GM23338 (cell line): ENCODE measurements at regions not wholly inside any gene's neighbourhood (a gene's known extent, or its start where the extent isn't known, plus 50 kb on each side); places are given as distances from the start of the nearest gene placed in this dataset.

Experiments
- ATAC-seq: fragments of 200-7000 bp; cut with Tn5 transposase; 3 replicates; pipeline ENCODE4 v1.9.1; 2020
- DNase-seq: peaks from one replicate; pipeline ENCODE4 v3.0.0-alpha.2; 2015; ENCODE audit warnings: low spot score
- H2AFZ ChIP-seq: fragments of 200-600 bp; sonication (generic); 2 replicates; pipeline ENCODE4 v1.8.0; 2016; ENCODE audit warnings: antibody characterized with exemption, mild to moderate bottlenecking, moderate library complexity
- H3F3A ChIP-seq: fragments of 200-600 bp; sonication (generic); replicated peaks from 2 replicates; pipeline ENCODE4 v1.8.0; 2017; ENCODE audit warnings: antibody characterized with exemption, mixed run types, low read depth
- H3K27ac ChIP-seq: fragments of 200-600 bp; sonication (generic); 2 replicates; pipeline ENCODE4 v1.6.1; 2016; ENCODE audit warnings: low read depth
- H3K27me3 ChIP-seq: fragments of 200-600 bp; sonication (generic); 2 replicates; pipeline ENCODE4 v1.8.0; 2016; ENCODE audit warnings: mild to moderate bottlenecking, mixed run types, moderate library complexity; ENCODE audit not compliant: insufficient read depth
- H3K36me3 ChIP-seq: fragments of 200-600 bp; sonication (generic); 2 replicates; pipeline ENCODE4 v1.8.0; 2016; ENCODE audit warnings: mild to moderate bottlenecking; ENCODE audit not compliant: insufficient read depth
- H3K4me1 ChIP-seq: fragments of 200-600 bp; sonication (generic); 2 replicates; pipeline ENCODE4 v1.8.0; 2016; ENCODE audit warnings: mild to moderate bottlenecking, moderate library complexity; ENCODE audit not compliant: insufficient read depth
- H3K4me2 ChIP-seq: fragments of 200-600 bp; sonication (generic); 2 replicates; pipeline ENCODE4 v1.7.1; 2017; ENCODE audit warnings: mixed run types
- H3K4me3 ChIP-seq: fragments of 200-600 bp; sonication (generic); 2 replicates; pipeline ENCODE4 v1.6.1; 2016; ENCODE audit warnings: mixed run types
- H3K79me2 ChIP-seq: fragments of 200-600 bp; sonication (generic); replicated peaks from 2 replicates; pipeline ENCODE4 v1.8.0; 2017; ENCODE audit warnings: mild to moderate bottlenecking; ENCODE audit not compliant: insufficient read depth
- H3K9me2 ChIP-seq: fragments of 200-600 bp; sonication (generic); 2 replicates; pipeline ENCODE4 v1.8.0; 2017; ENCODE audit not compliant: insufficient read depth
- H4K20me1 ChIP-seq: fragments of 200-600 bp; sonication (generic); replicated peaks from 2 replicates; pipeline ENCODE4 v1.8.0; 2017; ENCODE audit warnings: mild to moderate bottlenecking; ENCODE audit not compliant: insufficient read depth
- H3K27ac Mint-ChIP-seq: 2 replicates; pipeline ENCODE4 v1.8.0; 2020; ENCODE audit warnings: inconsistent platforms, mild to moderate bottlenecking, moderate library complexity, mixed read lengths
- H3K27me3 Mint-ChIP-seq: 3 replicates; pipeline ENCODE4 v1.8.0; 2022; ENCODE audit warnings: low read depth, mild to moderate bottlenecking, moderate library complexity, mixed read lengths, inconsistent platforms; ENCODE audit not compliant: insufficient read depth, poor library complexity
- H3K36me3 Mint-ChIP-seq: 3 replicates; pipeline ENCODE4 v1.8.0; 2021; ENCODE audit warnings: low read depth, mild to moderate bottlenecking, inconsistent platforms, moderate library complexity, mixed read lengths
- H3K4me1 Mint-ChIP-seq: 3 replicates; pipeline ENCODE4 v1.8.0; 2020; ENCODE audit warnings: mild to moderate bottlenecking, inconsistent platforms, mixed read lengths
- H3K4me3 Mint-ChIP-seq: 3 replicates; pipeline ENCODE4 v1.8.0; 2021; ENCODE audit warnings: moderate library complexity, mild to moderate bottlenecking, inconsistent platforms, mixed read lengths
- H3K9me3 Mint-ChIP-seq: 3 replicates; pipeline ENCODE4 v1.8.0; 2020; ENCODE audit warnings: moderate library complexity, mild to moderate bottlenecking, inconsistent platforms, mixed read lengths
- CREB1 ChIP-seq: fragments of 250-450 bp; sonication (Bioruptor Pico); IDR thresholded peaks from 2 replicates; pipeline ENCODE4 v1.5.0; 2020; ENCODE audit warnings: low read depth, mild to moderate bottlenecking, moderate library complexity
- EZH2 ChIP-seq: fragments of 200-600 bp; sonication (generic); IDR thresholded peaks from one replicate; pipeline ENCODE4 v1.8.0; 2017; ENCODE audit warnings: antibody characterized with exemption, mild to moderate bottlenecking, low read depth; ENCODE audit not compliant: unreplicated experiment
- EZH2phosphoT487 ChIP-seq: fragments of 200-600 bp; sonication (generic); IDR thresholded peaks from one replicate; pipeline ENCODE4 v1.8.1; 2018; ENCODE audit warnings: antibody characterized with exemption; ENCODE audit not compliant: unreplicated experiment
- JUNB ChIP-seq: IDR thresholded peaks from one replicate; pipeline ENCODE4 v1.6.1; 2016; ENCODE audit warnings: antibody characterized with exemption; ENCODE audit not compliant: unreplicated experiment
- NANOG ChIP-seq: IDR thresholded peaks from 2 replicates; pipeline ENCODE4 v1.6.1; 2016; ENCODE audit warnings: antibody characterized with exemption, borderline replicate concordance
- STAT1 ChIP-seq: IDR thresholded peaks from one replicate; pipeline ENCODE4 v1.6.1; 2016; ENCODE audit warnings: antibody characterized with exemption; ENCODE audit not compliant: unreplicated experiment
- ZNF114 ChIP-seq: fragments of 250-450 bp; sonication (Bioruptor Pico); IDR thresholded peaks from 2 replicates; pipeline ENCODE4 v1.5.0; 2020; ENCODE audit warnings: mild to moderate bottlenecking, moderate library complexity
- ZNF331 ChIP-seq: fragments of 250-450 bp; sonication (Bioruptor Pico); IDR thresholded peaks from 2 replicates; pipeline ENCODE4 v1.5.0; 2020; ENCODE audit warnings: low read depth, mild to moderate bottlenecking, moderate library complexity
- TF ChIP-seq, protein P1 (sequence below): IDR thresholded peaks from one replicate; pipeline ENCODE4 v1.6.1; 2018; ENCODE audit warnings: antibody characterized with exemption; ENCODE audit not compliant: unreplicated experiment
- TF ChIP-seq, protein P2 (sequence below), 2 experiments: fragments of 200-600 bp in 1 of 2; sonication (generic) in 1 of 2; conservative IDR thresholded peaks; 2 replicates each; pipeline versions ENCODE4 v1.5.1 to v1.6.1; 2016 to 2017; ENCODE audit warnings: antibody characterized with exemption in 2 of 2, low read depth in 2 of 2, mild to moderate bottlenecking in 2 of 2, moderate library complexity in 1 of 2
- TF ChIP-seq, protein P3 (sequence below): IDR thresholded peaks from 2 replicates; pipeline ENCODE4 v1.6.1; 2016; ENCODE audit warnings: antibody characterized with exemption

DNA sequence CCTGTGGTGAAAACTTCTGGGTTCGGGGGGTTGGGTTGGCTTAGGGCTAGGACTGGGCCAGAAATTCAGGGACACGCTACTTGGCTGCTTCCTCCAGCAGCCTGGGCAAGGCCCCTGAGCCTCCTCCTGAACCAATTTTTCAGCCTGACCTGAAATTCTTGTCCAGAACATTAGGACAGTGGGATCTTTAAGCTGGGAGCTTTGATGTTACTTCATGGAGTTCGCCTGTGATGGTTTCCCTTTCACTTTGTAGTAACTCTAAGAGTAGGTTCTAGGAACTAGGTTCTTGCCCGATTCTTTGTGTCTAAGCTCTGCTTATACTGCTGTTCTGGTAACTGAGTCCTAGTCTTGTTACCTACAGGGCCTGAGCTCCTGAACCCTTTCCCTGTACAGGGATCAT lies 75.3 kb downstream of the S1PR1 start:
- Histone ChIP-seq H4K20me1 (no peaks in the 10 kb centered on the region), H3K79me2 (no peaks in the 10 kb centered on the region), H3K27ac (no peak overlapping the region), H3K9me2 (no peaks in the 10 kb centered on the region), H3K36me3 (no peaks in the 10 kb centered on the region), H2AFZ (no peak overlapping the region), H3K4me1 (peaks cover 15% of the 10 kb centered on the region), H3K4me2 (no peak overlapping the region), H3K4me3 (no peak overlapping the region), H3F3A (no peaks in the 10 kb centered on the region), H3K27me3 (no peaks in the 10 kb centered on the region)
- TF ChIP-seq EZH2 (no peak), CREB1 (CRISPR knock-in tag) (no peak), EZH2phosphoT487 (no peak), STAT1 (no peak)
- TF ChIP-seq, protein P1, sequence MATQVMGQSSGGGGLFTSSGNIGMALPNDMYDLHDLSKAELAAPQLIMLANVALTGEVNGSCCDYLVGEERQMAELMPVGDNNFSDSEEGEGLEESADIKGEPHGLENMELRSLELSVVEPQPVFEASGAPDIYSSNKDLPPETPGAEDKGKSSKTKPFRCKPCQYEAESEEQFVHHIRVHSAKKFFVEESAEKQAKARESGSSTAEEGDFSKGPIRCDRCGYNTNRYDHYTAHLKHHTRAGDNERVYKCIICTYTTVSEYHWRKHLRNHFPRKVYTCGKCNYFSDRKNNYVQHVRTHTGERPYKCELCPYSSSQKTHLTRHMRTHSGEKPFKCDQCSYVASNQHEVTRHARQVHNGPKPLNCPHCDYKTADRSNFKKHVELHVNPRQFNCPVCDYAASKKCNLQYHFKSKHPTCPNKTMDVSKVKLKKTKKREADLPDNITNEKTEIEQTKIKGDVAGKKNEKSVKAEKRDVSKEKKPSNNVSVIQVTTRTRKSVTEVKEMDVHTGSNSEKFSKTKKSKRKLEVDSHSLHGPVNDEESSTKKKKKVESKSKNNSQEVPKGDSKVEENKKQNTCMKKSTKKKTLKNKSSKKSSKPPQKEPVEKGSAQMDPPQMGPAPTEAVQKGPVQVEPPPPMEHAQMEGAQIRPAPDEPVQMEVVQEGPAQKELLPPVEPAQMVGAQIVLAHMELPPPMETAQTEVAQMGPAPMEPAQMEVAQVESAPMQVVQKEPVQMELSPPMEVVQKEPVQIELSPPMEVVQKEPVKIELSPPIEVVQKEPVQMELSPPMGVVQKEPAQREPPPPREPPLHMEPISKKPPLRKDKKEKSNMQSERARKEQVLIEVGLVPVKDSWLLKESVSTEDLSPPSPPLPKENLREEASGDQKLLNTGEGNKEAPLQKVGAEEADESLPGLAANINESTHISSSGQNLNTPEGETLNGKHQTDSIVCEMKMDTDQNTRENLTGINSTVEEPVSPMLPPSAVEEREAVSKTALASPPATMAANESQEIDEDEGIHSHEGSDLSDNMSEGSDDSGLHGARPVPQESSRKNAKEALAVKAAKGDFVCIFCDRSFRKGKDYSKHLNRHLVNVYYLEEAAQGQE: no peak
- TF ChIP-seq, protein P2, sequence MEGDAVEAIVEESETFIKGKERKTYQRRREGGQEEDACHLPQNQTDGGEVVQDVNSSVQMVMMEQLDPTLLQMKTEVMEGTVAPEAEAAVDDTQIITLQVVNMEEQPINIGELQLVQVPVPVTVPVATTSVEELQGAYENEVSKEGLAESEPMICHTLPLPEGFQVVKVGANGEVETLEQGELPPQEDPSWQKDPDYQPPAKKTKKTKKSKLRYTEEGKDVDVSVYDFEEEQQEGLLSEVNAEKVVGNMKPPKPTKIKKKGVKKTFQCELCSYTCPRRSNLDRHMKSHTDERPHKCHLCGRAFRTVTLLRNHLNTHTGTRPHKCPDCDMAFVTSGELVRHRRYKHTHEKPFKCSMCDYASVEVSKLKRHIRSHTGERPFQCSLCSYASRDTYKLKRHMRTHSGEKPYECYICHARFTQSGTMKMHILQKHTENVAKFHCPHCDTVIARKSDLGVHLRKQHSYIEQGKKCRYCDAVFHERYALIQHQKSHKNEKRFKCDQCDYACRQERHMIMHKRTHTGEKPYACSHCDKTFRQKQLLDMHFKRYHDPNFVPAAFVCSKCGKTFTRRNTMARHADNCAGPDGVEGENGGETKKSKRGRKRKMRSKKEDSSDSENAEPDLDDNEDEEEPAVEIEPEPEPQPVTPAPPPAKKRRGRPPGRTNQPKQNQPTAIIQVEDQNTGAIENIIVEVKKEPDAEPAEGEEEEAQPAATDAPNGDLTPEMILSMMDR (conservative IDR thresholded peaks at IDR 0.05; ENCODE audit: low read depth in 2 of 2): no peak
- TF ChIP-seq, protein P3, sequence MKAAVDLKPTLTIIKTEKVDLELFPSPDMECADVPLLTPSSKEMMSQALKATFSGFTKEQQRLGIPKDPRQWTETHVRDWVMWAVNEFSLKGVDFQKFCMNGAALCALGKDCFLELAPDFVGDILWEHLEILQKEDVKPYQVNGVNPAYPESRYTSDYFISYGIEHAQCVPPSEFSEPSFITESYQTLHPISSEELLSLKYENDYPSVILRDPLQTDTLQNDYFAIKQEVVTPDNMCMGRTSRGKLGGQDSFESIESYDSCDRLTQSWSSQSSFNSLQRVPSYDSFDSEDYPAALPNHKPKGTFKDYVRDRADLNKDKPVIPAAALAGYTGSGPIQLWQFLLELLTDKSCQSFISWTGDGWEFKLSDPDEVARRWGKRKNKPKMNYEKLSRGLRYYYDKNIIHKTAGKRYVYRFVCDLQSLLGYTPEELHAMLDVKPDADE: no peak
- DNase-seq (no peak), ATAC-seq (no peak)
- Mint-ChIP-seq H3K36me3 (no peaks in the 10 kb centered on the region), H3K4me3 (no peak overlapping the region), H3K27me3 (peaks cover 2% of the 10 kb centered on the region), H3K9me3 (no peaks in the 10 kb centered on the region; the same call in 2 of the 3 replicates), H3K27ac (no peak overlapping the region), H3K4me1 (peaks cover 39% of the 10 kb centered on the region)

DNA sequence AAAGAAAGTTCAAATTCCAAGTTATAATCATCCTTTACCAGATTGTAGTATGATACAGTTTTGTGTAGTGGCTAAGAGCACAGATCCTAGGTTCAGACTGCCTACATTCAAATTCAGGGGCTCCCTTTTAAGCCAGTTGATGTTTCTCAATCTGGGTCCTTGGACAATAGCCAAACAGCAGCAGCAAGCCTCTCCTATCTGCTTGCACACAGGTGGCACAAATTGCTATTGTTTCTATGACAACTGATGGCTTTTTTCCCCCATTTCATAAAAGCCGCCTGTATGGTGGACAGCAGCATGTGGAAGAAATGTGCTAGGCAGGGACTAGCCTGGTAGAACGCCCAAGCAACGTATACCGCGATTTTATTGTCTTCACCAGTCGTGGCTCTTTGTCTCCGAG lies 76.5 kb downstream of the S1PR1 start:
- no peaks in the 10 kb centered on the region for H3K36me3 Mint-ChIP-seq
- Histone ChIP-seq H3K27ac (no peak overlapping the region), H4K20me1 (no peaks in the 10 kb centered on the region), H3F3A (no peaks in the 10 kb centered on the region), H3K4me3 (no peak overlapping the region), H3K4me2 (no peak overlapping the region), H3K9me2 (no peaks in the 10 kb centered on the region), H3K27me3 (no peaks in the 10 kb centered on the region), H3K4me1 (peaks cover 15% of the 10 kb centered on the region), H3K36me3 (no peaks in the 10 kb centered on the region), H3K79me2 (no peaks in the 10 kb centered on the region), H2AFZ (no peak overlapping the region)
- no peak overlapping the region for H3K27ac Mint-ChIP-seq
- DNase-seq (no peak), ATAC-seq (no peak)
- no peak overlapping the region for H3K4me3 Mint-ChIP-seq
- peaks cover 39% of the 10 kb centered on the region for H3K4me1 Mint-ChIP-seq
- peaks cover 2% of the 10 kb centered on the region for H3K27me3 Mint-ChIP-seq
- H3K9me3 Mint-ChIP-seq: no peaks in the 10 kb centered on the region; the same call in 2 of the 3 replicates
- no peak for TF ChIP-seq NANOG
- no peak for TF ChIP-seq EZH2phosphoT487
- no peak for TF ChIP-seq ZNF114 (CRISPR knock-in tag)
- TF ChIP-seq, protein P2 (conservative IDR thresholded peaks at IDR 0.05; ENCODE audit: low read depth in 2 of 2): no peak
- no peak for TF ChIP-seq JUNB
- no peak for TF ChIP-seq ZNF331
- no peak for TF ChIP-seq STAT1
- TF ChIP-seq, protein P1: no peak
- no peak for TF ChIP-seq EZH2
